RWPE1 (cell line): ENCODE measurements at regions not wholly inside any gene's neighbourhood (a gene's known extent, or its start where the extent isn't known, plus 50 kb on each side); places are given as distances from the start of the nearest gene placed in this dataset.

Experiments
- CTCF ChIA-PET: fragments of 350-600 bp; sonication (Branson Sonifier 250); formaldehyde crosslinking; extraction: SDS; loops from one replicate; lab custom pipeline; 2021; lab: Yijun Ruan, JAX
- POLR2A ChIA-PET: fragments of 400-600 bp; formaldehyde crosslinking; extraction: SDS; loops from one replicate; lab custom pipeline; 2020; ENCODE audit warnings: antibody characterized with exemption; ENCODE audit not compliant: low non-redundant PET; lab: Yijun Ruan, JAX
- DNase-seq: peaks from one replicate; pipeline ENCODE4 v3.0.0; 2012; ENCODE audit warnings: low spot score
- H3K27ac ChIP-seq: fragments of 450-650 bp; 2 replicates; pipeline ENCODE4 v1.5.1; 2017
- CTCF ChIP-seq: fragments of 450-650 bp; conservative IDR thresholded peaks from 2 replicates; pipeline ENCODE4 v1.5.1; 2017; ENCODE audit warnings: low read depth, mild to moderate bottlenecking

DNA sequence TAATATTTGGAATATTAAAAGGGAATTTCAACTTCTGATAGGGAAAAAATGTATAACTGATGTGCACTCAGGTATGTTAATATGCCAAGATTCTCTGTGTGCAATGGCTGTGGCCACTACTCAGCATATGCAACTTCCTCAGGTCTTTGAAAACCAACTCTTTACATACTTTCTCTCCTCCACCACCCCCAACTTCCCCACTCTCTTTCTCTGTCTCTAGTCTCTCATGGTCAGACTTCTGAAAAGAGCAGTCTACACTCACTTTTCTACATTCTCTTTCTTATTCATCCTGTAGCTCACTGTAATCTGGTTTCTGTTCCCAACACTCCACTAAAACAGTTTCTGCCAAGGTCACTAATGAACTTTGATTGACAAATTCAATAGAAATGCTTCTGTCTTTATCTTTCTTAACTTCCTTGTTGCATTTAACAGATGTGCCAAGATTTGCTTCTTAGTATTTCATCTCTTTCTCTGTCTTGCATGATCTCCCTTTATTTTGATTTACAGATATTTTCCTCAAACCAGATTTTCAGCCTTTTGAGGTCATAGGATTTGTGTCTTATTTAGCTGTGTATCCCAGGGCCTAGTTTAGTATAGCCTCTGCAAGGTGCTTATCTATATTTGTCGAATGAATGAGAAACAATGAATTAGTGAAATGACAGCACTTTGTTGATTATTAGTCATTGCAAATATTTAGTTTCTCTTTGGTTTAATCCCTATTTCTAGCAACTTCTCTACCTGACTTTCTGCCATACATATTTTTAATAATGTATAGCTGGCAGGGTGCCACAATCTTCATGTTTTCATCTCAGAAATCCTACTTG is 168.9 kb downstream of the LMO4 start:
- DNase-seq, result no peak
- ChIA-PET CTCF (no interaction called here), POLR2A (no interaction called here)
- no peak overlapping the region for H3K27ac ChIP-seq
- no peak for TF ChIP-seq CTCF

DNA sequence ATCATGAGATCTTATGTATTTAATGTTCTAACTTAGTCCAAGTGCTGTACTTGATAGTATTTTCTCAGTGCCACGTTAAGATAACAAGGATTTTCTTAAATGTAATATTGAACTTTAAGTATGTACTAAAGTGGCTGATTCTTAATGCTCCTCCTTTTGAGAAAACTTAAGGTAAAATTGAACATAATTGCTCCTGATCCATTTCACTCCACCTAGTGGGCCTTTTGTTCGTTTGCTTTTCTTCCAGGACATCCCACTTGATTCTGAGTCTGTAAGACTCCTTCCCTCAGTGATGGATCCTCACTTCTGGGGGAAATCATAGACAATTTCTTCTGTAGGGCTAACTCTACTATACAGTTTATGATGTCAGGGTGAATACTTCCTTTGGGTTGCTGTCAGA is 173.1 kb downstream of the LMO4 start:
- H3K27ac ChIP-seq, result no peak overlapping the region
- no peak for TF ChIP-seq CTCF
- POLR2A ChIA-PET, result no interaction called here
- CTCF ChIA-PET, result interaction anchor here (0.6 kb wide), 1 partner anchor 190 kb away, joined by 3 read pairs; no protein-coding TSS in a partner anchor
- DNase-seq, result no peak

- TF ChIP-seq CTCF, result no peak
- POLR2A ChIA-PET, result no interaction called here
- DNase-seq, result no peak
- CTCF ChIA-PET, result no interaction called here
- no peak overlapping the region for H3K27ac ChIP-seq
These were observed 176.8 kb downstream of the LMO4 start for GRCh38 chr1:87505391-87505983.

GRCh38 chr1:87506147-87506546 is 177.5 kb downstream of the LMO4 start:
- CTCF ChIA-PET, result no interaction called here
- no peak for TF ChIP-seq CTCF
- DNase-seq, result no peak
- POLR2A ChIA-PET, result no interaction called here
- no peak overlapping the region for H3K27ac ChIP-seq

- DNase-seq, result no peak
- H3K27ac ChIP-seq, result no peak overlapping the region
- ChIA-PET POLR2A (no interaction called here), CTCF (no interaction called here)
- TF ChIP-seq CTCF, result no peak
These were observed 179.6 kb downstream of the LMO4 start for GRCh38 chr1:87508247-87508787.

DNA sequence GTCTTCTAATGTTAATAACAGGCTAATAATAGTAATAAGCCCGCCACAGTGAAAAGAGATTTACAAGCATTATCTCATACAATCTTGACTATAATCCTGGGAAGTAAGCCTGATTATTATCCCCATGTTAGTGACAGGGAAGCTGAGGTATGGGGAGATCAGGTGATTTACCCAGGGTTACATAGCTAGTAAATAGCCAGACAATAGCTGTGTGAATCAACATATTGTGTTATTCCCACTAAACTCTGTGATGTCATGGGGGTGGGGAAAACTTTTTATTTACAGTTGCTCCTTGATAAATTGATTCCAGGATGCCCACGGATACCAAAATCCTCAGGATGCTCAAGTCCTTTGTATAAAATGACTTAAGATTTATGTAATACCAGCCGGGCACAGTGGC is 181.9 kb downstream of the LMO4 start:
- no peak overlapping the region for H3K27ac ChIP-seq
- ChIA-PET POLR2A (no interaction called here), CTCF (no interaction called here)
- no peak for TF ChIP-seq CTCF
- no peak for DNase-seq
